GM18909 (cell line): ENCODE measurements at regions not wholly inside any gene's neighbourhood (a gene's known extent, or its start where the extent isn't known, plus 50 kb on each side); places are given as distances from the start of the nearest gene placed in this dataset.
"Not testable (repeated sequence)": the region's sequence is repeated elsewhere in the genome, so short reads cannot be mapped to it uniquely, and the experiment has no call there.

Source experiments
- ATAC-seq: cut with Tn5 transposase; IDR thresholded peaks from one replicate; pipeline ENCODE4 v1.9.1; 2021; ENCODE audit warnings: mild to moderate bottlenecking; ENCODE audit not compliant: unreplicated experiment, poor library complexity

DNA sequence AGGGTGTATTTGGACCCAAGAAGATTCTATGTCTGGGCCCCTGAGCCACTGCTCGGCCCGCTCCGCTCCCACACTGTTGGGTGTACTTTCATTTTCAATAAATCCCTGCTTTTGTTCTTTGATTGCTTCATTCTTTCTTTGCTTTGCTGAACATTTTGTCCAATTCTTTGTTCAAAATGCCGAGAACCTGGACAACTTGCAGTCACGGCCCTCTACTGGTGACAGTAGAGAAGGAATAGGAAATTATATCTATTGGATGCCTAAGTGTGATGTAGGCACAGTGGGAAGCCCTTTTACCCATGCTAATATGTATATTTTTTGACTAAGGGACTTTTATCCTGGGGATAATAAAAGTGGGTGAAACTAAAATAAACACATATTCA is 340.8 kb downstream of the LRRC3B start:
- no peak for ATAC-seq

DNA sequence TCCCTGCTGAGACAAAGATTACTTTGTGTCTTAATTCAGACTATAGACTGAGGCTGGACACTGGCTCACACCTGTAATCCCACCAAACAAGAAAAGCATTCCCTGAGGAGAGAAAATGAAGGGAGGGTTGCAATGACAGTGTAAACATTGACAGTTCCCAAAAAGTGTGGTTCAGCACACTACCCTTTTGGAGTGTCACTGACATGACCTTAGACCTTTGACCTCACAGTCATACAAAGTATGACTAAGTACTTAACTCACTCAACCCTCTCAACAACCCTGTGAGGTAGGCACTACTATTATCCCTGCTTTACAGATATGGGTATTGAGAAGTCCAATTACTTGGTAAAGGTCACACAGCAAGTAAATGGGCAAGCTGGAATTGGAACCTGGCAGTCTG is 341.7 kb downstream of the LRRC3B start:
- ATAC-seq = no peak

DNA sequence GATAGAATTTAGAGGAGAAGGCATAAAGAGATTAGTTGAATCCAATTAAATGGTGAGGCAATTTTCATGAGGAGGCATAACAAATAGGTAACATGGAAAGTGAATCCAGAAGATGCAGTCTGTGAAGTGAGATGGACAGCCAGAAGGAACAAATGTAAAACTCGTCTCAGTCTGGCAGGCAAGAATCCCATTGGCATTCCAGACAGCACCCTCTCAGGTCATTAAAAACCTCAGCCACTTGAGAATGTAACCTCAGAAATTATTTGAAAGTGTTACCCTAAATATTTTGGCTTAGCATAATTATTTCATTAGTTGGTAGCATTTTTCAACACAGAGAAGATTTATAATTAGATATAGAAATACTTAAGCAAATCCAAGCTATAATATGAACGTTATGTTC is 342.3 kb downstream of the LRRC3B start:
- no peak for ATAC-seq

DNA sequence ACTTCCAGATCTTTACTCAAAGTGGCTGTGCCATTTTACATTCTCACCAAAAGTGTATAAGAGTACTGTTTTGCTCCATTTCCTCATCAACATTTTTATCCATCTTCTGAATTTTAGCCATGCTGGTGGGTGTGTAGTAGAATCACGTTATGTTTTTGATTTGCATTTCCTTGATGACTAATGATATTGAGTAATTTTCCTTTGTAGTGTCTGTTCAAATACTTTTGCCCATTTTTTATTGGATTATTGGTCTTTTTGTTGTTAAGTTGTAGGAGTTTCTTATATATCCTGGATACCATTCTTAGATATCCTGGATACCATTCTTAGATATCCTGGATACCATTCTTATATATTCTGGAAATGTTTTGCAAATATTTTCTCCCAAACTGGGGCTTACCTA is 344.9 kb downstream of the LRRC3B start:
- ATAC-seq = no peak

DNA sequence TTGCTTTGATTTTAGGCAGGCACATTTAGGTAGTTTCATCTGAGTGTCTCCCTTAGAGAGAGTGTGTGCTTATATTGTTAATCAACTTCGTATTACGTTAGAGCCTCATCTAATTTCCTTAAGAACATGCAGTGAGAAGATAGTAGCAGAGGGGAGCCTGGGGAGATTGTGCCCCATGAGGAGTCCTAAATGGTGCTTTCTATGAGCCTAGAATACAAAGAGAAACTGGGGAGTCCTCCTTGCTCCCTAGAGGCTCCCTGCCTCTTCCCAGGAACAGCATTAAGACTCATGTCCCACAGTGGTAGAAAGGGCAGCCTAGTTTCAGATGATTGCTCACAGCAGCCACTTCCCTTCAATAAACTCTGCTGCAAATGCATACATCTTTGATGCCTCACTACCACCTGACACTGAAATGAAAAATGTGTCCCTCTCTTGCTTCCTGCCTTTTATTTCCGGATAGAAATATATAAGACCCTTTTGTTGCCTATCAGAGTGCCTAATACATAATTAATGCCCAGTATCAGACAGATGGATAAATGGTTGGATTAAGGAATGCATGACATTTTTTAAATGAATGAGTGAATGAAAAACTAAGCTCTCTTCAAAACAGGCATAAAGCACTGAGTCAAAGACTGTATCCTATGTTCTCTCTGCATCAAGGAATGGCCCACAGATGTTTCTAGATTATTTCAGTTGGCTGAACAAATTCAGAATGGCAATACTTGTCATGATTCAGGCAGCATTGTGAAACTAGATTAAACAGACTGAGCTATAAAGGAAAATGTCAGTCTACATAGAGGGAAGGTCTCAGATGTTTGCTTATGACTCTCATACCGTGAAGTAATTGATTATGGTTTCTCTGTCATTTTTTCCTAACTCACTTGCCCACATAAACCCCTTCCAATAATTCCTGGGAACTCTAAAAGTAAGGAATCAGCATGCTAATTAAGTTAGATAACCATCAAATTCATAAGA is 362.1 kb downstream of the LRRC3B start:
- no peak for ATAC-seq

DNA sequence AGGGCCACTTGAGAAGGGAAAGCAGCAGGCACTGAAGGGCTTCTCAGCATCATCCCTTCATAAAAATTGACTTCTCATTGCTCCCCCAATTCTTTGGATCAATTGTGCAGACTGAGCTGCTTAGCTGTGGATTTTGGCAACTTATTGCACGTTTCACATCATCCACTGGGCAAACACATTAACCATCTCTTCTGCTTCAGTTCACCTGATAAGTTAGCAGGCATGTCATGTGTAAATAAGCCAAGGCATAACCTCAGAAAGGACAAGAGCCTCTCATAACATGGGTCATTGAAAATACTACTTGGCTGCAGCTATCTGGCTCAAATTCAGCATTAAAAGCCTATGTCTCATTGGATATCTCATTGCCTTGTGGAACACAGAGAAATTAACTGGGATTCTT is 366.5 kb downstream of the LRRC3B start:
- no peak for ATAC-seq

DNA sequence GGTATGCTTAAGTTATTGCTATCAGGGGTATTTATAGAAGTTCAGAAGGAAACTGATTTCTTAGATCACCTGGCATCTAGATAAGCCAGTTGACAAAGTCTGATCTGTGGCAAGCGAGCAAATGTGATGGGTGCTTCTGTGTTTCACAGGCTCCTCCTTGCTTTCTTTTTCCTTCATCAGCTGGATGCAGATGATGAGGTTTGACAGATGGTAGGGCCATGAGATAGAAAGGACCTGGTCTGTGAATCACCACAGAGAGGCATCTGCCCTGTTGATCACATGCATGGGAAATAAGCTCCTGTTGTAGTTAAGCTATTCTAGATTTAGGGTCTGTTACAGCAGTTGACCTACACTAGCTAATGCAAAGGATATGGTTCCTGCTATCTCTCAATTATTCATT is 372.0 kb downstream of the NEK10 start:
- no peak for ATAC-seq

DNA sequence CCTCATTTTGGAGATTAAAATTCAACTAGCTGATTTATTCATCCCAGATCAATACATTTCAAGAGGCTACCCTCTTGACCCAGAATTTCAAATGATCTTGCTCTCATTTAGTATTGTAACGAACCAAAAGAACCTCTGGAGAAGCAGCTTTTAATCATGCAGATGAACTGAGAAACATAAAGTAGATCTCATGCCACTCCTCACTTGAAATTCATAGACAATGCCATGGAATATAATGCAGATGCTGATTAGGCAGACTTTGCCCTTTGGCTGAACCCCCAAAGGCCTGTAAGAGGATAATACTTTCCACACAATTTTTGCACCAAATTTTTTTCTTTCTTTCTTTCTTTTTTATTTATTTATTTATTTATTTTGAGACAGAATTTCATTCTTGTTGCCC is 358.3 kb downstream of the NEK10 start:
- ATAC-seq = no peak

DNA sequence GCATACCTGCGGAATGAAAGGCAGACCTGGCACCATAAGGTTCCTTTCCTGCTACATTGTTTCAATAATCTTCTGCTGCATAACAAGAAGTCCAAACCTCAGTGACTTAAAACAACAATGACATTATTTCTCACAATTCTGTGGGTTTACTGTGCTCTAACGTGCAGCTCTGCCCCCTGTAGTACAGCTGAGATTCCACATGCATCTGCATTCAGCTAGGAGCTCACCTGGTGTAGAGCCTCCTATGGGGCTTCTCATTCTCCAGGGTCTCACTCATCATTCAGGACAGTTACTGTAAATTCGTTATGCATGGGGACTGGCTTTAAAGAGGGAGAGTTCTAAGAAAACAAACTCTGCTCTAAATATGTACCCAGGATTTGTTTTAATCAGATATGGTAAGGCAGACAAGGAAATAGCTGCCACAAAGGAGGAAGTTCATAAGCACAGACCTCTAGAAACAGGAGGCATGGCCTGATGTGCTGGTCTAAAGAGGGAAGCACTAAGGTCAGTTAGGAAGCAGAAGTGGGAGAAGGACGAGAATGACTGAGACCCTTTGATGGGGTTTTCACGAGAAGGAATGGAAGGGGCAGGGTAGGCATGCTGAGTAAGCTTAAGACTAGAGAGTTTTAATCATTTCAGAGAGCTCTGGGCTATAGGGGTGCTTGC is 347.0 kb downstream of the NEK10 start:
- no peak for ATAC-seq

DNA sequence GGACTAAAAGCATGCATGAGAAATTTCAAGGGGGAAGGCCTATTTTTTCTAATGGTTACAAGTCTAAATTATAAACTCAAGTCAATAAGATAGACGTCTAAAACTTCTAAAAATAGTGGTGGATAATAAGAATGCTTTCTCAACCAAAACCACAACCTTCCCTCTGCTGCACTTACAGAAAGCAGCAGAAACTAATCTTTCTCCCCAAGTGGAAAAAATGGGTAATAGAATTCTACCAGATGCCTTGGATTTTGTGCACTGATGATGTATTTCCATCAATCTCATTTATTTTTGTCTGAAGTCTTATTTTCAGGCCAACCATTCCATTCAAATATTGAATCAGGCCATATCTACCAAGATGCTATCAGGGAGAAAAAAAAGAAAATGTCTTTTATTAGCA is 344.7 kb downstream of the NEK10 start:
- ATAC-seq = no peak

DNA sequence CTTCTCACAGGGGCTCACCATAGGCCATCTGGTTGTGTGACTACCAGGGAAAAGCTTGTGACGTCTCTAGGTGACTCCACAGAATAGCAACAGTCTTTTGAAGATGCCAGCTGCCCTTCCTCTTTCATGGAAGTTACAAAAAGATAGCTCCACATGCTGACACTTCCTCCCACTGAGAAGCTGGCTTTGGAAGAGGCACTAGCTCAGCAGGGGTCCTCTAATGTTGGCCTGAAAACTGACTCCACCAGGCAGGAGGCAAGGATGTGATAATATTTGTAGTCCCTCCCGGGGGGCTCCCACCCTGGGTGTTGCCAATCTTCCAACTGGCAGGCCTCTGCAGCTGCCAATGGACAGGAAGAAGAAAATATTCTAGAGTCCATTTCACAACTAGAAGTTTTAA is 343.5 kb downstream of the NEK10 start:
- no peak for ATAC-seq

DNA sequence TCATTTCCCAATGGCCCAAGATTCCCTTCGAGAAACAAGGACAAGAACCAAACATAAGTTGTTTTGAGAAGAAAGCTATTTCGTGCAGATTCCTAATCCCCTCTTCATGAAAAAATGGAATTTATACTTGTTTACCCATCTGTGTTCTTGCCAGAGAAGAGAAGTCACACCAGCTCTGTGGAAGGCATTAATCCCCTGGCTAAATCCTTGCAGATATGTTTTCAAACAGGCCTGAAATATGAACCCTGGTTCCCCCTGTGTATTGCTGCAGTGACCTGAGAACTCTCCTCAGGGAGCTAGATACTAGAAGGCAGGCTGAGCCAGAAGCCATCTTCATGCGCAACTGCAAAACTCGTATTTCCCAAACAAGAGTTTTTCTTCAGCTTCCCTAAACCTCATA is 337.7 kb downstream of the NEK10 start:
- no peak for ATAC-seq

DNA sequence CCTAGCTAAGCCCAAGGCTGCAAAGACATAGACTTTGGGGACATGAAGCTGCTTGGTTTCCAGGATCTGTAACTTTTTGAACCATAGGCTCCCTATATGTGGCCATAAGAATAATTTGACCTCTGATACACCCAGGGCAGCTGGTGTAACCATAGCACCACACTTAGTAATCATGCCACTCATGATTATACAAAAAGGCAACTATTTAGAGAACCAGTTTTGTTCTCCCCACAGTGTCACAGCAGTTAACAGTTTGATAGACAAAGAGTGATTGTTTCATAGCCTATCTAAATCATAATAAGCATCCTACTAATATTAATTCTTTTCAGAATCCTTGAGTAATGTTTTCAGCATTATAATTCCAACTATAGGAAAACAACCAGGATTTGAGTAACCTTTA is 334.9 kb downstream of the NEK10 start:
- no peak for ATAC-seq

DNA sequence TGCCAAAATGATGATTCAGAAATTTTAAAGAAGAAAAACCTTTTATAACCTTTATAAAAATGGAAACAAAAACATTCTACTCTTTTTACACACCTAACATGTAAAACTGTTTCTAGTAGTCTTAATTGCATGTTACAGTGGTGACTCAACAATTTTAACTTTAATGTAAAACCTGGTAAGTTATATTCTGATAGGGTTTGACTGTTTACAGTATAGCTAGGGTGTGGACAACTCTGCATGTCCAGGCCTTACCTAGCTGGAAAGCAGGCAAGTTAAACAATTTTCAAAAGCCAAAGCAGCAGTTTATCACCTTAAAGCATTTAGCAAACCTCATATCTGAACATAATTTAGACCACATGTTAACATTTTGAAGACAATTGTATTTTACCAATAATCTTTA is 328.5 kb downstream of the NEK10 start:
- no peak for ATAC-seq

DNA sequence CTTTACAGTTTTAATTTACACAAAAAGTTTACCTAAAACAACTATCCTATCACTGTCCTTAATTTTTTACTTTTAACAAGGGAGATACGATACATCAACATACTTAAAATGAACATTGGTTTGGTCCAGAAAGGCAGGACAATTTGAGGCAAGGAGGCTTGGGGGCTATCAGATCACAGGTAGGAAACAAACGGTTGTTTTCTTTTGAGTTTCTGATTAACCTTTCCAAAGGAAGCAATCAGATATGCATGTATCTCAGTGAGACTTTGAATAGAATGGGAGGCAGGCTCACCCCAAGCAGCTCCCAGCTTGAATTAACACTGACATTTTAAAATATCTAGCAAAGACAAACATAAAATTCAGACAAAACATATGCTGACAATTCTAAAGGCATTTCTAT is 326.6 kb downstream of the NEK10 start:
- not testable (repeated sequence) for ATAC-seq

DNA sequence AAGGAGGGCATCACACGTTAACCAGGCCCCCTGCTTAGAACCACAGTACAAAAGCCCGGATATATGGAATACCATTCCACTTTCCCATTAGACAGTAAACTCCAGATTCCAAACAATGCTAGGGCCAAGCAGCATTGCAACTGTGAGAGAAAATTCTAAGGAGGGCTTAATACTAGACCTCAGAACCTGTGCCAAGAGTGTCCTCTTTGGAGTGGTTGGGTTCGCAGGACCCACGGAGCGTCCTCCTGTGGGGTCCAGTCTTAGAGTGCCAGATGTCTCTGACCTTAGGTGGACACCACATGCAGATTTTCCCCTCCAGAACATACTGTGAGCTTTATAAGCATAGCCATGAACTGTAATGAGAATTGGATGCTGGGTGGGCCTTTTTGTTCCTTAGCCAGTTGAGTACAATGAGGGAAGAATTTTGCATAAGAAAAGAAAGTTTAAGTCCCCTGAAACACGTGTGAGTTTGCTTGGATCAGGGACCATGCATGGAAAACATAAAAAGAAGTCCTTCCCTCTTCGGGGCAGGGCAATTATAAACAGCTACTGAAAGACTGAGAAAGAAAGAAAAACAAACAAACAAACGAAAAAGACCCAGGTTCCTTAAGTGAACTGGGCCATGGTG is 325.7 kb downstream of the NEK10 start:
- ATAC-seq = no peak

DNA sequence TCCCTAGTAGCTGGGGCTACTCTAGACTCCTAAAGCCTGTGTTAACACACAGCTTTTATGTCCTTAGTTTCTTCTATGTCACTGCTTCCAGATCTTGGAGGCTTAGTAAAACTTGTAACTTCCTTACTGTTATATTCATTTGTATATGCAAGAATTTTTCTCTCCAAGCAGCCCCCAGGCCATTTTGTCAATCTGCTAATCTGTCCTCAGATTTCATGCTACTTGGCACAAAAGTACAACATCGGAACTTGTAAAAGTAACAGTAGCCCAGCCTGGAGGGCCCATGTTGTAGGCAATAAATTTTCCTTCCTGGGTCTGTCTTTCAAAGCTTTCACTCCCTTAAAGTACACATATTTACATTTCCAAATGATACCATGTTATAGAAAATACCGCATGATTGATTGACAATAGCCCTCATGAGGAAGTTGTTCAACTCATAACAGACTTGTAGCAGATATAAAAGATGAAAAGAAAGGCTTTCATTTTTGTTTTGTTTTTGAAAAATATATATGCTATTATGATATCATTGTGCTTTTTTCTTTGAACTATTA is 324.2 kb downstream of the NEK10 start:
- no peak for ATAC-seq

DNA sequence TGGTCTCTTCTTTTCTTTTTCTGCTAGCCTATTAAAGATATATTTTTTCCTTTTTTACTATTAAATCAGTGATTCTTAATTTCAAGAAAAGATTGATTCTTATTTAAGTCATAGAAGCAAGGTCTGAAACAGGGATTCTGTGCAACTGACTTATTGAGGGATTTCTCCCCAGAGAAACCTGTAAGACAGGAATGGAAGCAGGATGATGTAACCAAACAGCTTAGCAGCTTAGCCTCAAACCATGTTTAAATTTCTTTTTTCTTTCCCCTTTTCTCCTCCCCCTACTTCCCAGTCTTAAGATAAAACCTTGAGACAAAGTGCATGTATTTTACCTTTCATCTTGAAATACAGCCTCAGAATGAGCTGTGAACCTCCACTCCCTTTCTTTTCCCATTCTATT is 322.8 kb downstream of the NEK10 start:
- ATAC-seq = no peak

DNA sequence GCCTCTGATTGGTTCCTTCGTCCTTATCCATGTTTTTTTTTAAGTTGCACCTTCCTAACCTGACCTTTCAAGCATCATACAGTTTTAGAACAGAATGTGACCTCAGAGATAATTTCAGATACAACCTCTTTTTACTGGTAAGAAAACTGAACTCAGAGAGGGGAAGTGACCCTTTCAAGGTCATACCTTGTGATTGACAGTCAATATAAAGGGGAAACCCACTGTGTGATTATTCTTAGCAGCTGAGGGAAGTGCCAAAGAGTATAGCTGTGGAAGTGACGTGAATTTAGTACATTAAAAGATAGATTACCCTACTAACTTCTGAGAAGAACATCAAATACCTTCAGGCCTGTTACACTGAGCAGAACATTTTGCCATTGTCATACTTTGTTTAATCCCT is 319.4 kb downstream of the NEK10 start:
- ATAC-seq = peak; percentile 56

DNA sequence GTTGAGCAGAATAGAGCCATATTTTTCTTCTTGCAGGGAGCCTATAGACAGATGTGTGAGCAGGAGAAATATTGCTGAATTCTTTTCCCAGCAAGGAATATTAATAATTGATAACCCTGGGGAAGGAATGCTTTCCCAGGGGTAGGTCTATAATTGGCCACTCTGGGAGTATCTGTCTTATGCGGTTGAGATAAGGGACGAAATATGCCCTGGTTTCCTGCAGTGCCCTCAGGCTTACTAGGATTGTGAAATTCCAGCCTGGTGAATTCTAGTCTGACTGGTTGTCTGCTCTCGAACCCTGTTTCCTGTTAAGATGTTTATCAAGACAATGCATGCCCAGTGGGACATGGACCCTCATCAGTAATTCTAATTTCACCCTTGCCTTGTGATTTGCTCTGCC is 317.7 kb downstream of the NEK10 start:
- ATAC-seq = not testable (repeated sequence)

DNA sequence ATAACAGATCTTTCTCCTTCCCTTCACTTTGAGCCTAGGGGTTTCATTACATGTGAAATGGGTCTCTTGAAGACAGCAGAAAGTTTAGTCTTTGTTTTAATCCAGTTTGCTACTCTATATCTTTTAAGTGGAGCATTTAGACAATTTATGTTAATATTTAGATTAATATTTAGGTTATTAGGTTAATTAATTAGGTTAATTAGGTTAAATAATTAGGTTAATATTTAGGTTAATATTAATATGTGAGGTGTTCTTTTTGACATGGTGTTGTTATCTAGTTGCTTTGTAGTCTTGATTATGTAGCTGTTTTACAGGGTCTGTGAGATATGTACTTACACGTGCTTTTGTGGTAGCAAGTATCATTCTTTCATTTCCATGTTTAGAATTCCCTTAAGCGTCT is 312.9 kb downstream of the NEK10 start:
- no peak for ATAC-seq
